ENCODE measurements at regions not wholly inside any gene's neighbourhood (a gene's known extent, or its start where the extent isn't known, plus 50 kb on each side); places are given as distances from the start of the nearest gene placed in this dataset.

GRCh38 chr2:238738917-238739316, 109.0 kb upstream of the TWIST2 start:
- H3K9me3 ChIP-seq (ENCODE audit: control insufficient read depth, low read length), result peaks cover 10% of the 10 kb centered on the region
- no peaks in the 10 kb centered on the region for H3K27me3 ChIP-seq (replicated peaks; ENCODE audit: control insufficient read depth, insufficient read depth, low read length)
- H3K9ac ChIP-seq (ENCODE audit: low read length), result no peak overlapping the region
- H3K36me3 ChIP-seq (ENCODE audit: control insufficient read depth, insufficient read depth, low read length, severe bottlenecking), result no peaks in the 10 kb centered on the region
- H3K4me1 ChIP-seq (ENCODE audit: control insufficient read depth, insufficient read depth, low read length), result no peaks in the 10 kb centered on the region
- H3K4me3 ChIP-seq (ENCODE audit: low read length), result no peak overlapping the region
- DNase-seq (ENCODE audit: low read depth), result no peak

- DNase-seq (ENCODE audit: low read depth), result no peak
- Histone ChIP-seq H3K36me3 (ENCODE audit: control insufficient read depth, insufficient read depth, low read length, severe bottlenecking) (no peaks in the 10 kb centered on the region), H3K9me3 (ENCODE audit: control insufficient read depth, low read length) (peaks cover 10% of the 10 kb centered on the region), H3K4me3 (ENCODE audit: low read length) (no peak overlapping the region), H3K4me1 (ENCODE audit: control insufficient read depth, insufficient read depth, low read length) (no peaks in the 10 kb centered on the region), H3K27me3 (replicated peaks; ENCODE audit: control insufficient read depth, insufficient read depth, low read length) (no peaks in the 10 kb centered on the region), H3K9ac (ENCODE audit: low read length) (no peak overlapping the region)
These were observed 108.2 kb upstream of the TWIST2 start for GRCh38 chr2:238739668-238740067.

GRCh38 chr2:238741277-238741676, 106.6 kb upstream of the TWIST2 start:
- no peak overlapping the region for H3K9ac ChIP-seq (ENCODE audit: low read length)
- H3K4me1 ChIP-seq (ENCODE audit: control insufficient read depth, insufficient read depth, low read length), result no peaks in the 10 kb centered on the region
- H3K36me3 ChIP-seq (ENCODE audit: control insufficient read depth, insufficient read depth, low read length, severe bottlenecking), result no peaks in the 10 kb centered on the region
- peaks cover 10% of the 10 kb centered on the region for H3K9me3 ChIP-seq (ENCODE audit: control insufficient read depth, low read length)
- H3K4me3 ChIP-seq (ENCODE audit: low read length), result no peak overlapping the region
- no peaks in the 10 kb centered on the region for H3K27me3 ChIP-seq (replicated peaks; ENCODE audit: control insufficient read depth, insufficient read depth, low read length)
- DNase-seq (ENCODE audit: low read depth), result no peak

GRCh38 chr2:238742066-238742465, 105.8 kb upstream of the TWIST2 start:
- H3K4me3 ChIP-seq (ENCODE audit: low read length), result no peak overlapping the region
- no peaks in the 10 kb centered on the region for H3K4me1 ChIP-seq (ENCODE audit: control insufficient read depth, insufficient read depth, low read length)
- H3K9me3 ChIP-seq (ENCODE audit: control insufficient read depth, low read length), result peaks cover 8% of the 10 kb centered on the region
- no peak for DNase-seq (ENCODE audit: low read depth)
- H3K36me3 ChIP-seq (ENCODE audit: control insufficient read depth, insufficient read depth, low read length, severe bottlenecking), result no peaks in the 10 kb centered on the region
- no peak overlapping the region for H3K9ac ChIP-seq (ENCODE audit: low read length)
- H3K27me3 ChIP-seq (replicated peaks; ENCODE audit: control insufficient read depth, insufficient read depth, low read length), result no peaks in the 10 kb centered on the region

GRCh38 chr2:238742664-238743063, 105.2 kb upstream of the TWIST2 start:
- Histone ChIP-seq H3K4me3 (ENCODE audit: low read length) (no peak overlapping the region), H3K36me3 (ENCODE audit: control insufficient read depth, insufficient read depth, low read length, severe bottlenecking) (no peaks in the 10 kb centered on the region), H3K9me3 (ENCODE audit: control insufficient read depth, low read length) (peaks cover 2% of the 10 kb centered on the region), H3K27me3 (replicated peaks; ENCODE audit: control insufficient read depth, insufficient read depth, low read length) (no peaks in the 10 kb centered on the region), H3K4me1 (ENCODE audit: control insufficient read depth, insufficient read depth, low read length) (no peaks in the 10 kb centered on the region), H3K9ac (ENCODE audit: low read length) (no peak overlapping the region)
- no peak for DNase-seq (ENCODE audit: low read depth)

- Histone ChIP-seq H3K4me3 (ENCODE audit: low read length) (no peak overlapping the region), H3K27me3 (replicated peaks; ENCODE audit: control insufficient read depth, insufficient read depth, low read length) (no peaks in the 10 kb centered on the region), H3K9ac (ENCODE audit: low read length) (no peak overlapping the region), H3K9me3 (ENCODE audit: control insufficient read depth, low read length) (no peaks in the 10 kb centered on the region), H3K36me3 (ENCODE audit: control insufficient read depth, insufficient read depth, low read length, severe bottlenecking) (no peaks in the 10 kb centered on the region), H3K4me1 (ENCODE audit: control insufficient read depth, insufficient read depth, low read length) (no peaks in the 10 kb centered on the region)
- no peak for DNase-seq (ENCODE audit: low read depth)
These were observed 104.4 kb upstream of the TWIST2 start for GRCh38 chr2:238743243-238744065.

- Histone ChIP-seq H3K36me3 (ENCODE audit: control insufficient read depth, insufficient read depth, low read length, severe bottlenecking) (no peaks in the 10 kb centered on the region), H3K9ac (ENCODE audit: low read length) (no peak overlapping the region), H3K4me1 (ENCODE audit: control insufficient read depth, insufficient read depth, low read length) (no peaks in the 10 kb centered on the region), H3K27me3 (replicated peaks; ENCODE audit: control insufficient read depth, insufficient read depth, low read length) (no peaks in the 10 kb centered on the region), H3K9me3 (ENCODE audit: control insufficient read depth, low read length) (peaks cover 10% of the 10 kb centered on the region), H3K4me3 (ENCODE audit: low read length) (no peak overlapping the region)
- no peak for DNase-seq (ENCODE audit: low read depth)
These were observed 102.9 kb upstream of the TWIST2 start for GRCh38 chr2:238744951-238745350.

- Histone ChIP-seq H3K9ac (ENCODE audit: low read length) (no peak overlapping the region), H3K4me1 (ENCODE audit: control insufficient read depth, insufficient read depth, low read length) (no peaks in the 10 kb centered on the region), H3K27me3 (replicated peaks; ENCODE audit: control insufficient read depth, insufficient read depth, low read length) (no peaks in the 10 kb centered on the region), H3K4me3 (ENCODE audit: low read length) (no peak overlapping the region), H3K9me3 (ENCODE audit: control insufficient read depth, low read length) (peaks cover 20% of the 10 kb centered on the region), H3K36me3 (ENCODE audit: control insufficient read depth, insufficient read depth, low read length, severe bottlenecking) (no peaks in the 10 kb centered on the region)
- DNase-seq (ENCODE audit: low read depth), result no peak
These were observed 101.9 kb upstream of the TWIST2 start for GRCh38 chr2:238745997-238746396.

GRCh38 chr2:238747114-238747513, 100.8 kb upstream of the TWIST2 start:
- Histone ChIP-seq H3K4me1 (ENCODE audit: control insufficient read depth, insufficient read depth, low read length) (no peaks in the 10 kb centered on the region), H3K27me3 (replicated peaks; ENCODE audit: control insufficient read depth, insufficient read depth, low read length) (no peaks in the 10 kb centered on the region), H3K4me3 (ENCODE audit: low read length) (no peak overlapping the region), H3K9me3 (ENCODE audit: control insufficient read depth, low read length) (peaks cover 20% of the 10 kb centered on the region), H3K36me3 (ENCODE audit: control insufficient read depth, insufficient read depth, low read length, severe bottlenecking) (no peaks in the 10 kb centered on the region), H3K9ac (ENCODE audit: low read length) (no peak overlapping the region)
- DNase-seq (ENCODE audit: low read depth), result no peak

- Histone ChIP-seq H3K9me3 (ENCODE audit: control insufficient read depth, low read length) (peaks cover 20% of the 10 kb centered on the region), H3K27me3 (replicated peaks; ENCODE audit: control insufficient read depth, insufficient read depth, low read length) (no peaks in the 10 kb centered on the region), H3K9ac (ENCODE audit: low read length) (no peak overlapping the region), H3K4me3 (ENCODE audit: low read length) (no peak overlapping the region), H3K4me1 (ENCODE audit: control insufficient read depth, insufficient read depth, low read length) (no peaks in the 10 kb centered on the region), H3K36me3 (ENCODE audit: control insufficient read depth, insufficient read depth, low read length, severe bottlenecking) (no peaks in the 10 kb centered on the region)
- no peak for DNase-seq (ENCODE audit: low read depth)
These were observed 100.3 kb upstream of the TWIST2 start for GRCh38 chr2:238747557-238747956.

GRCh38 chr2:238750212-238750904, 97.5 kb upstream of the TWIST2 start:
- no peaks in the 10 kb centered on the region for H3K4me1 ChIP-seq (ENCODE audit: control insufficient read depth, insufficient read depth, low read length)
- no peak overlapping the region for H3K4me3 ChIP-seq (ENCODE audit: low read length)
- no peaks in the 10 kb centered on the region for H3K27me3 ChIP-seq (replicated peaks; ENCODE audit: control insufficient read depth, insufficient read depth, low read length)
- H3K9ac ChIP-seq (ENCODE audit: low read length), result no peak overlapping the region
- H3K9me3 ChIP-seq (ENCODE audit: control insufficient read depth, low read length), result peaks cover 20% of the 10 kb centered on the region
- H3K36me3 ChIP-seq (ENCODE audit: control insufficient read depth, insufficient read depth, low read length, severe bottlenecking), result no peaks in the 10 kb centered on the region
- no peak for DNase-seq (ENCODE audit: low read depth)

All from adipocyte (in vitro differentiated cells).